Kidney glomerular epithelial cell (primary cell): ENCODE measurements at regions not wholly inside any gene's neighbourhood (a gene's known extent, or its start where the extent isn't known, plus 50 kb on each side); places are given as distances from the start of the nearest gene placed in this dataset.

Experiments
- DNase-seq: peaks from one replicate; lab custom pipeline; 2025; lab: John Stamatoyannopoulos, UW

DNA sequence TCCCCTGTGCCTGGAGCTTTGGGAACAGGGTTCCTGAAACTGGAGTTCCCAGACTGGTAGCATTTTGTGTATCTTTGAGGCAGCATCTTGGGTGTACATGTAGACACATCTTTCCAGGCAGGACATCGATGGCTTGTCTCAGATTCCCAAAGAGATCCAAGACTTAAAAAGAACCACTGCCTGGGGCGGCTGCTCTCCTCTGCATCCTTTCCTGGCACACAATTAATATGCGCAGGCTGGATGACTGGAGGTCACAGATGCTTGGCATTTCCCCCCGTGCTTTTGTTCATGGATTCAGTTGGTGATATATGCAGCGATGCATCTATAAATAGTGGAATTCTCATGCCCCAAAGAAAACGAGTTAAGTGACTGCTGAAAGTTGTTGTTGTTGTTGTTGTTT is 80.5 kb downstream of the CLDN34 start:
- no peak for DNase-seq

DNA sequence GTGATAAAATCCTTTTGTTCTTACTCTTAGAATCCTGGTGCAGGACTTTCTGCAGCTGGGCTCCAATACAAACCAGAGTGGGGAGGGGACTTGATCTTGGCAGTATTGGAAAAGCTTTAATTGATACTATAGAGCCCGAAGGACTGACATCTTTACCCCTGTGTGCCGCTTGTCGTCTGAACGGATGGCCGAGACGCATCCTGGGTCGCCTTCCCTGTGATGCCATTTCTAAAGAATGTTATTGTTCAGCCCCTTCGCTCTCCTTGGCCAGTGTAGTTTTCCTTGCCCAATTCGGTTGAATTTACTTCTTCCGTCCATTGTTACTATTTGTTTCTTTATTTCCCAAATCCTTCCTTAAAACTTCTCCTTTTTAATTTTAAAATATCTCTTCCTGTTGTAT is 80.9 kb downstream of the CLDN34 start:
- no peak for DNase-seq

DNA sequence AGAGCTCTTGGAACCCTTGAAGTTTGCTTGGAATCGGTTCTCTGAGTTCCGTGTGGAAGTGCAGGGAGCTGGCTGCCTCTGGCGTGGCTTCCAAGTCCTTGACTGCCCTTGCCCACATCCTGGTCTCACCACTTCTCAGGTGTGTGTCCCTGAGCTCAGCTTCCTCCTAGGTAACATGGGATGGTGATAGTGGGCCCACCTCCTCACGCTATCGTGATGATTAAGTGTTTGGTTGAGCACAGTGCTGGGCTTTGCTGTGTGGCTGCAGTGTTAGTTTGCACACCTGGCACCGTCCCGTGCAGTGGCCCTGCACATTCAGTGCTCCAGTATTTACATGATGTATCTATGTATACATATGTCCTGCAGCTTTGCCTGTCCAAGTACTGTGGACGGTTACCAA is 81.5 kb downstream of the CLDN34 start:
- no peak for DNase-seq

DNA sequence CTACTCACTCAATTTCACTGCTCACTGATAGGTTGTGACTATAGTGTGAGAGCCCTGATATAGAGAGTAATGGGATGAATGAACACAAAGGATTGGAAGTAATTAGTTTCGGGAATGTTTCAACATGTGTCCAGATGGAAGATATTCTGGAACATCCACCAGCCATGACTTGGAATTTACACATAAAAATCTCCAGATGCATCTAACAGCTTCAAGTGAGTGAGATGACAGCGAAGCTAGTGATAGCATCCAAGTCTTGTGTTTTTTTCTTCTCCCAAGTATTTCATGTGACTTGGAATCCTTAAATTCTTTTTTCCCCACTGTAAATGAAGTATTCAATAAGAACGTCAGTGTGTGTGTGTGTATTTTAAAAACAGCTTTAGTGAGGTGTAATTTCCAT is 82.1 kb downstream of the CLDN34 start:
- DNase-seq, result no peak

DNA sequence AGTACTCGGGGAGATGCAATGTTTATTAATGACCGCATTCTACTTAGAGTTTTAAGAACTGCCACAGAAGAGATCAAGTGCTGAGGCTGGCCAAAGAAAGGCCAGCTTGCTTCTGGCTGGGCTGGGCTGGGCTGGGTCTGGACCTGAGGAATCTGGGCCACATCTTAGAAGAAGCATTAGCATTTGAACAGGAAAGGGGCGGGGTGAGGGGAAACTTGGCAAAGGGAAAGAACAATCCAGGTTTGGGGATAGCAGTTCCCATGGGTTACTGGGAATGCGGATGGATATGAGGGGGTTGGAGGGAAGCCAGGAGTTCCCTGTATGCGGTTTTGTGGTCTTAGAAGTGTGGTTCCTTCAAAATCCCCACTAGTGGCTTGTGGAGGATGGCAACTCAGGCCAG is 83.3 kb downstream of the CLDN34 start:
- DNase-seq, result no peak

DNA sequence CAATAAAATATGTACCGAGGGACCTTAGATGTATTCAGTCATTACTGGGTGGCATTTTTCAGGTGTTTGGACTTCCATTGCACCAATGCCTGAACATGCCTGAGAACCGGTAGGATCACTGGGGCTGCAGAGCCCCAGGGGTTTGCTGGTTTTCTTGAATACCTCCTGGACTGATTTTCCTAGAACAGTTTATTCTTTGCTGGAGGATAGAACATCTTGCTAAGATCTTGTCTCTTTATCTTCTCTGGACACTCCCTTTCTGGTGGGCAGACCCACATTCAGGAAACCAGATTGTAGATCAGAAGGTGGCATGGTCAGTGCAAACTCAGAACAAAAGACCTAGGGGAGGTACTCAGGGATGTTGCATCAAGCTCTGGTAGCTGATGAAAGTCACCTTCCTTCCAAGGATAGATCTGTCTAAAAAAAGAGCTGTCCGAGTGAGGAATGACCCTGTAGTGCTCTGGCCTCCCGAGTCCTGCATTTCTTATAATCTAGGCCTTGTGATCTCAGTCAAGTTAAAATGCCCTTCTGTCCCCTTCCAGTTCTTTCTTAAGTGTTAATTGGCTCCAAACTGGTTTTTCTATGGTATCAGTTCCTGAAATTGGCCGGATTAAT is 84.8 kb downstream of the CLDN34 start:
- no peak for DNase-seq

DNA sequence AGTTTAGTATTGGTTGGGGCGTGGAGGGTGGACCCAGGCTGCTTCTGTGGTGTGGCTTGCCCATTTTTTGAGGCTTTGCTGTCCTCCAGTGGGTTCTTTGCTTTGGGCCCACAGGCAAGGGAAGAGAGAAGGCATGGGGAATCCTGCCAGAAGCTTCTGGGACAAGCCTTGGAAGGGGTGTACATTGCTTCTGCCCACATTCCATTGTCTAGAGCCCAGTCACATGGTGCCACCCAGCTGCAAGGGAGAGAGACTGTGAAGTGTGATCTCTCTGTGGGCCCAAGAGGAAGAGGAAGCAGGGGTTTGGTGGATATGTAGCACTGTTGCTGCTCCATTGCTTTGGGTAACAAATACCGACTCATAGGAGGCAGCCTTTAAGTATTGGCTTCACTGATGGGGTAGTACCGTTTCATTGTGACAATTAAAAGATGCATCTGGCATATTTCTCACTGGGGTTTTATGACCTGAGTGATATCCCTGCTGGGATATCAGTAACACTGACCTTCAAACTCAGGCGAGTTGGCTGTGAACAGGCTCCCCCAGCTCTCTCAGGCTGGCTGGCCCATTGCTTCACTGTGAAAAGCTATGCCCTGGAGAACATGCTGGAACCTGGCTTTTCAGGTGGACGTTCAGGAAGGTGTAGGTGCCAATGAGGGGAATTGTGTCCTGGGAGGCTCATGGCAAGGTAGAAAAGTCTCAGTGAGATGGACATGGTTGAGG is 85.9 kb downstream of the CLDN34 start:
- no peak for DNase-seq

DNA sequence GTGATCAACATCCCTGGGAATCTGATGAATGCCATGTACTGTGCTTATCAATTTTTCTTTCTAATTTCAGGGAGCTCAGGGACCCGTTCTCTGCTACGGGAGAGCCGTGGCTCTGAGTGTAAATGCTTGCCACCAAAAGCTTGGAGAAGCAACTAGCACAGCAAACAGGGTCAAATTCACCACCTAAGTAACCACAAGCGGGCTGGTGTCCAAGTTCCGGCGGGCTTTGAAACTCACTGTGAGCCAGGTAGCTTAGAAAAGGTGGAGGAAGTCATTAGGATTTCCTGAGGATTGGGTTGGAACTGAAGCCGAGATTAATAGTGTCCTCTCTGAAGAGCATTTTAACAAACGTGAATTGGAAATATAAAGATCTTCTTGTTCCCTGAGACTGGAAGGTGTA is 87.2 kb downstream of the CLDN34 start:
- DNase-seq, result no peak

DNA sequence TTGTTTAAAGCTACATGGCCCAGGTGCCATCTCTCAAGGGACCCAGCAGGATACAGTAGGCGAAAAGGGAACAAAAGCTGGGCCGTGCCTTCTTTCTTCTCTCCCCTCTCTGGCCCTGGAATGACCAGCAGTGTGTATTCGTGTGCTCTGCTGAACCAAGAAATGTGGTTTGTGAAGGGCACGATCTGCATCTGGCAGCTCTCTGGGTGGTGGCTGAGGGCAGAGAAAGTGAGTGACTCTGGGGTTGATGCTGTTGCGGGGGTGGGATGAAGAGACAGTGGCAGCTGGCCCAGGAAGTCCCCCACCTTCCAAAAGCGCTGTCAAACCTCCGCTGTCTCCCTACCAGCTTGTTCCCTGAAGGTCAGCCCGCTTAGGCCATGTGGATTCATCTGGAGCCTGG is 88.3 kb downstream of the CLDN34 start:
- DNase-seq, result no peak

DNA sequence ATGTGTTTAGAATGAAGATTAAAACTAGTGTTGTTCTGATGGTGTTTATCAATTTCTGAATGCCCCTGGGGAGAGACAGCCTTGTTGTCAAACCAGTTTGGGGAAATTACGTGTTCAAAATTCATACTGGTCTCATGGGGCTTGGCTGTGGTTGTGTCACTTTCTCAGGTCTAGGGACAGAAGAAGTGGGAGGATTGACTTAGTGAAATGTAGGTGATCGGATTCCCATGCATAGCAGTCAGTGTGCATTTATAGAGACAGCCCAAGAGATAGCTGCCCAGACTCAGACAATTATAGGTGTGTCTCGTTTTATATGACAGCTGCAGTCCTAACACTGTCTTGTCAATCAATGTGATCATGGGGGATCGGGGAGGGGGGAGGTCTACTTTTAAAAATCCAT is 94.4 kb upstream of the CLCN4 start:
- no peak for DNase-seq

DNA sequence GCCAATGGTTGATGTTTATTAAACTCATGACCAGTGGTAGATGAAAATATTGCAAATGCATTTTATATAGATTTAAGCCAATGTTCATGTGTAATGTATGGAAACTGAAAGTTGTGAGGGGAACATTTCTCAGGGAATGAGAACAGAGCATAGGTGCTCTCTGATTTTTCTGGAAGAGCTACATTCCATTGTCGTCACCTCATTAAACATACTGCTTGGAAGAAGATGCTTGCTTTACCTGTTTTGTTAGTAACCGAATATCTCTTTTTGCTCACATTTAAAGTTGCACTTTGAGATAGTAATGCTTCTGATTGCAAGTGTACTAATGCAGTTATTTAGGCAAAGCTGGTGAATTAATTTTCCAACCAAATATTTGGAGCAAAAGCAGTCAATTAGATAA is 93.8 kb upstream of the CLCN4 start:
- no peak for DNase-seq

DNA sequence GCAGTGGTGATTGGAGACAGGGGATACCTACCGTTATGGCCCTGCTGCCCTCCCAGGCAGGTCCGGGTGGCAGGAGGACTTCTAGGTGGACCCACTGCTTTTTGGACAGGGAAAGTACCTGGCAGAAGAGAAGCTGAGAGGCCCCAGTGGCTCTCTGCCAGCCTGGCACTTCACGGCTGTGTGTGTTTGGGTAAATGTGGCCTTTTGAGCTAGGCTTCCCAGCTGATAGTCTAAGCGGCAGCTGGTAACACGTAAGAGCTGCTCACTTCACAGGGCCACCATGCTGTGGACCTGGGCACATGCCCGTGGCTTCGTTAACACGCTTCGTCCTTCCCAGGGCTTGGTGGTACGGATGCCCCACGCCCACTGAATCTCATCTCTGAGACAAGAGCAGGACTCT is 92.0 kb upstream of the CLCN4 start:
- DNase-seq, result no peak

DNA sequence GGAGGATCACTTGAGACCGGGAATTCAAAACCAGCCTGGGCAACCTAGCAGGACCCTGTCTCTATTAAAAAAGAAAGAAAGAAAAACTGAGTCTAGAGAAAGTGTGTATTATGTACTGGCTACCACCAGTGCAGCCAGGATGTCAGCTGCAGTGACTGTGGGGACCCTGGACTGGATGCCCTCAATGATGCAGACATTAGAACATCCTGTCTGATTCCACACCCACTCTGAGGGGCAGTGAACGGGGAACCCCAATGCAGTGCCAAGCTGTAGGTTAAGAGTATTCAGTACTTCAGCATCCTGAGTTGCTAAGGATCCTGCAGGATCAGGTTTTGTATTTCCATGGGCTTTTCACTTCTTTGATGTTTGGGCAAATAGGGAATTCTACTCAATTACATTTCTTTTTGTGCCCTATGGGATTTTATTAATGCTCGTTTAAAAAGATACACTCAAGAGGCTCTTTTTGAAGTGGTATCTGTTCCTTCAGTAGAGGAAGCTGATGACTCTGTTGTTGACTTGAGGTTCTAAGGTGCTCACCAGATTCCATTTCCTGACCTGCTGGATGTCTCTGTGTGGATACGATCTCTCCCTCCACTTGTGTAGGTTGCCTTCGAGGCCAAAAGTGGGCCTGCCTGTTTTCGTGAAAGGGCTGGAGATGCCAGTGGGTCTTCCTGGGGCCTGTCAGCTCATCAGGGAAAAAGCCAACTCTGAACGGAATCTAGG is 85.9 kb upstream of the CLCN4 start:
- no peak for DNase-seq

DNA sequence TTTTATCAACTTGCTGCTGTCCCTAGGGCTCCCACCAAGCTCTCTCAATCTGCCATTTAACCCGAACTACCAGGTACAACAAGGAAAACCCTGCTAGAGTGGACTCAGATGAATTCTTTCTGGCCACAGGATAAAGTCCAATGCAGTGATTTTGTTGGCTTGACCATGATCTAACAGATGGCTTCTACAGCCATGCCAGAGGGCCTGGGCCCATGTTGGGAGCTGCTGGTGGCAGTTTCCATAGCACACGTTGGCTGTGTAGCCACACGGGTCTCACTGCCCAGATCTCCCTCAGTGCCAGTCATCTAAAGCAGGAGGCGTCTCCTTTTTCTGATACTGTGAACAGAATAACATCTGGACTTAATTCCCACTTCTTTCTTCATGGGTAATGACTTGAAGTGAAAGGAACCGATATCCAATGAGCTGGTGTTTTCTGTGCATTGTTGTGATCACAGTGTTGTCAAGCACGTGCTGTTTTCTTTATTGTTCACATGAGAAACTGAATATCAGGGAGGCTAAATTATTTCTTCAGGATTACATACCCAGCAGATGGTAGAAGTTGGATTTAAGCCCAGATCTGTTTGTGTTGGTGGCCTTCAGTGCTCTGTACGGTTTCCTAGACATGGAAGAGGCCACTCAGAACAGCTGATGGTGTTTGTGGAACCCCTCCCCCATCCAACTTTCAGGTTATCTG is 85.2 kb upstream of the CLCN4 start:
- no peak for DNase-seq

DNA sequence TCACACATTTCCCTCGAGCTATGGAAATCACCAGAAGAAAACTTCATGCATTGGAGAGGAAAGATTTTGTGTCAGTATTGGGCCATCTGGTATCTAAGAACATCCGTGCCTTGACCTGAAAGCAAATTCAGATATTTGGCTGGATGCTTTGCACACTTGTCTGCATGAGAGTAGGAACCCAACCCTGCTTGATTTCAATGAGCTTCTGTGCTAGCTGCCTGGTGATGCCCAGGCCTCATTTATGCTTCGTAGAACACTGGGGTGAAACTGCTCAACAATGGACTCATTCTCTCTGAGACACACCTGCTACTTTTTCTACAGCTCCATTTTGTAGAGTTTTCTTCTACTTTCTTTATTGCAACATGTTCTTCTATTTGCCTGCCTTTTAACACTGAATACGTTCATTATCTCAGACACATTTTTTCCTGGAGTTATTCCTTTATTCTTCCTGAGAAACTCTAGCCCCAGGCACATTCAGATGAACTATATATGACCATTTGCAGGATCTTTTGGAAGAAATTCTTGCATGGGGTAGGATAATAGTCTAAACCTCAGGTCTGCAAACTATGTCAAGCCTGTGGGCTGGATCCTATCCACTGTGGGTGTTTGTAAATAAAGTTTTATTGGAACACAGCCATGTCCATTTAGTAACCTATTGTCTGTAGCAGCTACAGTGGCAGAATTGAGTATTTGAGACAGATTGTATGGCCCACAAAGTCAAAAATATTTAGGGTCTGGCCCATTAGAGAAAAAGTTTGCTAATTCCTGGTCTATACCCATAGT is 83.8 kb upstream of the CLCN4 start:
- no peak for DNase-seq

DNA sequence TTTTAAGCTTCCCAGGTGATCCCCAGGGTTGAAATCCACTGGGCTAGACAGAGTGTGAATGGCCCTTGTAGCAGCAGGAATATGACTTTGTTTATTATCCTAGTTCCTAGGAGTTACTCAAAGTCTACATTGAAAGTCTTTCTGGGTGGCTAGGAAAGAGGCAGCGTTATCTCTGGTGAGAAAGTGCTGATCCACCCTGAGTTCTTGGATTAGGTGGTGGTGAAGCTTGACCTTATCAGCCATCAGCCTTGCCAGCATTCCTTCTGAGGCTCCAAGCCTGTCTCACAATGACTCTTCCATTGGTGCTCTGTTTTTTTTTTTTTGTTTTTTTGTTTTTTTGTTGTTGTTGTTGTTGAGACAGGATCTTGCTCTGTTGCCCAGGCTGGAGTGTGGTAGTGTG is 83.1 kb upstream of the CLCN4 start:
- DNase-seq, result no peak

DNA sequence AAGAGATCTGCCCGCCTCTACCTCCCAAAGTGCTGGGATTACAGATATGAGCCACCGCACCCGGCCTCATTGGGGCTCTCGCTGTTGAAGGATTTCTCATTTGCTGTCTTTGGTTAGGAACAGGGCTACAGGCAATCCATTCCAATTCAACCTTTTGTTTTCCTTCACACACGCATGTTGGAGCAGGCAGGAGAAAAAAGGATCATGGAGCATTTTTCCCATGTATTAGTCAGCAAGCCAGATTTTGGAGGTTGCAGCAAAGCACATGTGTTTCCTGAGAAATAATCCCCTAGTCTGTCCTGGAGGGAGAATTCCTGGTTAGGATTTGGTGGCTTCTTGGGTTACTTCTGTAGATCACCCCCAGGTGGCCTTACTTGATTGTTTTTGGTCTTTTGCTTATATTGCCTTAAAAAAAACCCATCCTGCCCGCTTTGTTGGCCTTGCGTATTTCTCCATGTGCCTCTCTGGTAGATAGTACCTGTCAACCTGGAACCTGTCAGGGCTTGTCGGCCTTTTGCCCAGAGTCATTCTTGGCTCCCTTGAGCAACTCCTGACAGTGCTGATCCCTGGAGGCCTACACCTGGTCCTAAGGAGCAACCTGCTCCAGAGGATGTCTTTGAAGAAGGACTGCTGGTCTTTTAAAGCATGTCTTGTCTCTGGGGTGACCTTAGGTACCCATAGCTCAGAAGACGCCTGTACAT is 82.4 kb upstream of the CLCN4 start:
- DNase-seq, result no peak

DNA sequence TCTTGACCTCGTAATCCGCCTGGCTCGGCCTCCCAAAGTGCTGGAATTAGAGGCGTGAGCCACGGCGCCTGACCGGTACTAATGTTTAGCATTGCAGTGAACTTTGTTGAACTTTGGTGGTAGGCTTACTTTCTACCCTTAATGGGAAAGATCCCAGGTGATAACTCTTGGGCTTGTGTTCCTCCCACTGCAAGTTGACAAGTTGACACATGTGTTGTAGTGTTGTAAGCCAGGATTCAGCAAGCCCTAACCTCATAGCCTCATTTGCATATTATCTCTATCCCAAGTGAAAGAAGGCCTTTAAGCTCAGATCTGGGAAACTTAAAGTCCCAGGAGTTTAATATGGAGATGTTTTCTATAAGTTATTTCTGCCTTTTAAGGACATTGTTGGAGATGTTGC is 80.0 kb upstream of the CLCN4 start:
- no peak for DNase-seq

DNA sequence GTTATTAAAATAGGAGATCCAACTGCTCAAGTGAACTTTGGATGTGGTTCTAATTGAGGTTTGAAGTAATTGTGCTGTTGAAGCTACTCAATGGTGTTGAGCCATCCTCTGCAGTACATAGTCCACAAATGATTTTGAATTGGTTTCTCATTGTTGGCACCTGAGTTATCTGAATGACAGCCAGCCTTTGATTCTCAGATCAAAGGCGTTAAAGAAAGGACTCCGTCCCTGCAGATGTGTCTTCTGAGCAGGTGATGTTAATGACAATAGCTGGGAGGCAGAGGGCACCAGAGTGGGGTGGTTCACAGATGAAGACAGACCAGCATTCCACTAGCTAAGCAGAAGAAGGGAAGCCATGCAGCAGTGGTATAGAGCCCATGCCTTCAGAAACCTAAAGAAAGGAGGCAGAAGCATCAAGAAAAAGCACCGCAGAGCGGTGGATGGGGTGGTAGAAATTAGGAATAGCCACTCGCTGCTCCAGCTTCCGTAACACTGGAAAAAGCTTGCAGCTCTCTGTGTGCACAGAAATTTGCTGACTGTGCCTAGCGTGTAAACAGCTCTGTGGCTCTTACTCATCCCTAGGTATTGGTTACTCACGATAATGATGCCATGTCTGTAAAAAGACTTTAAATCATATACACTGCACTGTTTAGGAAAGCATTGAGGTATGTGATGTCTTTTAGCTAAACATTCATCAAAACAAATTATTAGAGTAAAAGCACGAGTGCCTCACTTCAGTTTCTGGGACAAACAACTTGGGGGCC is 79.2 kb upstream of the CLCN4 start:
- DNase-seq, result no peak

DNA sequence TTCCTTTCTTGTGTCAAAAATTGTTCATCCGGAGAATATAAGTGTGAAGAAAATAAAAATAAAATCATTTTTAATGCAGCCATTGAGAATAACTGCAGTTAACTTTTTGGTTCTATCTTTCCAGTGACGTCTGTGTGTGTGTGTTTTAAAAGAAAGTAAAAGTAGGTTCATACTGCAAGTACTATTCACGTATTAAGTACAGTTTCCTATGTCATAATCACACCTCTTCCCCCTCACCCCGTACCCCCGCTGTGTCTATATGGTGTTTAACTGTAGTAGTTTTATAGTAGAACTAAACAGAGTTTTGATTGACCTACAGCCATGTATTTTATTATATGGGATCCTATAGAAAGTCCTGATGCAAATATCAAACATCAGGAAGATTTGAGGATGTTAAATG is 78.5 kb upstream of the CLCN4 start:
- no peak for DNase-seq

DNA sequence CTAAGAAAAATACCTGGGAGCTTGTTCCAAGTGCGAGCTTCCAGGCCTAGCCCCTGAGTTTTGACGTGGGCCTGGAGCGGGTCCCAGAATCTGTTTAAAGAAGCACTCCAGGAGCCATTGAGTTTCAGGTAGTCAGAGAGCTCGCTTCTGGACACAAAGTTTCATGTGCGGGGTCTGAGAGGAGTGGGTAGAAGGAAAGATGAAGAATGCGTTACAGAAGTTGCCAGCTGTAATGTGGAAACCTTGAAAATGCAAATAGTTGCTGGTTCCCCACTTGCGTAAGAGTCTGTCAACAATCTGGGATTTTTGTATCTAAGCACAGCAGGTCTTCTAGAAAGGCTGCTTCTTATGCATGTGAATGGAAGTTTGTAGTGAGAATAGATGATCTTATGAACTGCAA is 77.5 kb upstream of the CLCN4 start:
- no peak for DNase-seq
